D721Med (cell line): ENCODE measurements at regions not wholly inside any gene's neighbourhood (a gene's known extent, or its start where the extent isn't known, plus 50 kb on each side); places are given as distances from the start of the nearest gene placed in this dataset.

Experiments used
- DNase-seq: peaks from one replicate; pipeline ENCODE4 v3.0.0; 2011; ENCODE audit warnings: low spot score; ENCODE audit not compliant: insufficient read length
- FAIRE-seq: peaks from 2 replicates; lab custom pipeline; 2011; peaks lifted over from hg19 to GRCh38; lab: Jason Lieb, UNC
- CTCF ChIP-seq: IDR thresholded peaks from 2 replicates; pipeline ENCODE4 v1.5.1; 2012; ENCODE audit warnings: mild to moderate bottlenecking, control low read depth; ENCODE audit not compliant: insufficient read depth; ENCODE audit errors: missing control alignments

- peak; percentile 16 for FAIRE-seq
- no peak for DNase-seq
- TF ChIP-seq CTCF, result peak; percentile 50
Measured at GRCh38 chr14:65958664-65959562, 527.3 kb upstream of the CCDC196 start.

GRCh38 chr14:65959563-65960024 lies 526.6 kb upstream of the CCDC196 start:
- DNase-seq (no peak), FAIRE-seq (no peak)
- TF ChIP-seq CTCF, result no peak

GRCh38 chr14:65961004-65961403 lies 525.2 kb upstream of the CCDC196 start:
- no peak for DNase-seq
- peak; percentile 58 for TF ChIP-seq CTCF
- no peak for FAIRE-seq

- DNase-seq, result no peak
- FAIRE-seq, result no peak
- no peak for TF ChIP-seq CTCF
Measured at GRCh38 chr14:65962952-65963351, 523.2 kb upstream of the CCDC196 start.

- no peak for TF ChIP-seq CTCF
- DNase-seq (no peak), FAIRE-seq (no peak)
Measured at GRCh38 chr14:65964366-65964765, 521.8 kb upstream of the CCDC196 start.

GRCh38 chr14:65966188-65966587 lies 520.0 kb upstream of the CCDC196 start:
- FAIRE-seq (no peak), DNase-seq (no peak)
- TF ChIP-seq CTCF, result no peak

- FAIRE-seq (no peak), DNase-seq (no peak)
- no peak for TF ChIP-seq CTCF
Measured at GRCh38 chr14:65972346-65972870, 513.8 kb upstream of the CCDC196 start.
